K562 (cell line): ENCODE measurements at regions not wholly inside any gene's neighbourhood (a gene's known extent, or its start where the extent isn't known, plus 50 kb on each side); places are given as distances from the start of the nearest gene placed in this dataset.
A peak's percentile ranks its signal among the peaks of the same experiment; 100 is the strongest.

Experiments
- ATAC-seq: fragments of 200-7000 bp; cut with Tn5 transposase; 3 replicates; pipeline ENCODE4 v1.9.1; 2020; ENCODE audit warnings: moderate library complexity
- BruUV-seq: library from RNA; stranded (reverse); fragments of 400-500 nt; replicated peaks from 2 replicates; lab custom pipeline; 2021; lab: Mats Ljungman, UMichigan
- CTCF ChIA-PET: fragments of 300-600 bp; formaldehyde crosslinking; extraction: SDS; loops from one replicate; lab custom pipeline; 2021; ENCODE audit warnings: low intra/inter-chr PET ratio; lab: Yijun Ruan, JAX
- POLR2A ChIA-PET: fragments of 300-600, 350-650 bp; sonication (Branson Sonifier 250); formaldehyde crosslinking; extraction: SDS; loops from one replicate; lab custom pipeline; 2021; ENCODE audit warnings: antibody characterized with exemption, inconsistent platforms; lab: Yijun Ruan, JAX
- DNase-seq, 4 experiments: peaks; one replicate each; pipeline versions ENCODE4 v3.0.0 to v3.0.0-alpha.2; 2011 to 2018; ENCODE audit warnings: low spot score in 3 of 4, mixed read lengths in 3 of 4; ENCODE audit errors: extremely low read depth in 1 of 4
- FAIRE-seq: peaks from 2 replicates; lab custom pipeline; 2011; peaks lifted over from hg19 to GRCh38; lab: Jason Lieb, UNC
- H2AFZ ChIP-seq: 2 replicates; pipeline ENCODE4 v1.6.0; 2011; ENCODE audit warnings: low read depth, low read length, control low read depth, inconsistent platforms
- H3K27ac ChIP-seq: fragments of 200-600 bp; 3 replicates; pipeline ENCODE4 v1.8.0; 2011; ENCODE audit warnings: low read depth, mild to moderate bottlenecking, control low read depth, inconsistent platforms, low read length, moderate library complexity, mixed read lengths; ENCODE audit errors: extremely low read depth
- H3K27me3 ChIP-seq, 2 experiments: fragments of 300-600 bp in 1 of 2; 2 replicates in 1 of 2; 3 replicates in 1 of 2; pipeline versions ENCODE4 v1.6.0 to v1.8.0; 2011; ENCODE audit warnings: inconsistent platforms in 2 of 2, low read length in 2 of 2, mild to moderate bottlenecking in 1 of 2, mixed read lengths in 1 of 2, moderate library complexity in 1 of 2; ENCODE audit not compliant: control insufficient read depth in 2 of 2, insufficient read depth in 2 of 2
- H3K36me3 ChIP-seq: fragments of 300-600 bp; 3 replicates; pipeline ENCODE4 v1.8.0; 2011; ENCODE audit warnings: mild to moderate bottlenecking, low read length, inconsistent platforms; ENCODE audit not compliant: control insufficient read depth, insufficient read depth
- H3K4me1 ChIP-seq, 2 experiments: fragments of 200-600 bp in 1 of 2; replicated peaks in 1 of 2; 2 replicates in 1 of 2; 3 replicates in 1 of 2; pipeline versions ENCODE4 v1.5.1 to v1.8.0; 2011; ENCODE audit warnings: inconsistent platforms in 2 of 2, low read length in 2 of 2, mild to moderate bottlenecking in 1 of 2, mixed read lengths in 1 of 2, moderate library complexity in 1 of 2; ENCODE audit not compliant: control insufficient read depth in 2 of 2, insufficient read depth in 2 of 2
- H3K4me2 ChIP-seq: 2 replicates; pipeline ENCODE4 v1.6.1; 2011; ENCODE audit warnings: low read length, control low read depth, inconsistent platforms, mixed read lengths; ENCODE audit not compliant: insufficient read depth
- H3K4me3 ChIP-seq: fragments of 200-600 bp; sonication (generic), shearing (Covaris generic); 2 replicates; pipeline ENCODE4 v1.5.1; 2016; ENCODE audit warnings: control low read depth, inconsistent platforms
- H3K79me2 ChIP-seq: fragments of 200-600 bp; 3 replicates; pipeline ENCODE4 v1.8.0; 2011; ENCODE audit warnings: low read length, inconsistent platforms; ENCODE audit not compliant: control insufficient read depth, insufficient read depth
- H3K9ac ChIP-seq, 2 experiments: 2 replicates each; pipeline versions ENCODE4 v1.6.0 to v1.6.1; 2011; ENCODE audit warnings: low read depth in 2 of 2, low read length in 2 of 2, control low read depth in 1 of 2, inconsistent platforms in 1 of 2, mild to moderate bottlenecking in 1 of 2, mixed read lengths in 1 of 2; ENCODE audit not compliant: insufficient read depth in 1 of 2
- H3K9me1 ChIP-seq: one replicate; pipeline ENCODE4 v1.6.0; 2011; ENCODE audit warnings: inconsistent platforms, mild to moderate bottlenecking, low read length, moderate library complexity; ENCODE audit not compliant: control insufficient read depth, insufficient read depth
- H3K9me3 ChIP-seq: replicated peaks from 2 replicates; pipeline ENCODE4 v1.5.1; 2011; ENCODE audit warnings: low read depth, low read length, inconsistent platforms; ENCODE audit not compliant: control insufficient read depth, insufficient read depth
- H4K20me1 ChIP-seq: replicated peaks from 2 replicates; pipeline ENCODE4 v1.6.1; 2011; ENCODE audit warnings: low read length, inconsistent platforms, mixed read lengths; ENCODE audit not compliant: control insufficient read depth, insufficient read depth
- CBX8 ChIP-seq: fragments of 200-600 bp; sonication (generic); IDR thresholded peaks from 2 replicates; pipeline ENCODE4 v1.6.1; 2012; ENCODE audit warnings: borderline replicate concordance, mixed run types, low read depth, mild to moderate bottlenecking, moderate library complexity, mixed read lengths, low read length, control low read depth, inconsistent platforms; ENCODE audit not compliant: poor library complexity, severe bottlenecking; ENCODE audit errors: extremely low read depth
- GATA2 ChIP-seq: sonication (generic); formaldehyde crosslinking; IDR thresholded peaks from 2 replicates; pipeline ENCODE4 v1.4.0; 2020; ENCODE audit warnings: mild to moderate bottlenecking, missing genetic modification reagents
- RAD21 ChIP-seq, 2 experiments: fragments of 250-450 bp in 1 of 2; fragments of 450-650 bp in 1 of 2; sonication (Bioruptor Pico) in 1 of 2; formaldehyde crosslinking in 1 of 2; IDR thresholded peaks in 1 of 2; conservative IDR thresholded peaks in 1 of 2; 2 replicates each; pipeline versions ENCODE4 v1.4.0 to v1.8.0; 2020 to 2022; ENCODE audit warnings: mild to moderate bottlenecking in 2 of 2, moderate library complexity in 1 of 2
- RBM25 ChIP-seq: fragments of 200-400 bp; formaldehyde crosslinking; IDR thresholded peaks from 2 replicates; pipeline ENCODE4 v1.6.1; 2018; ENCODE audit warnings: low read length, low read depth, moderate library complexity; ENCODE audit not compliant: severe bottlenecking
- ZNF124 ChIP-seq: sonication (generic); formaldehyde crosslinking; IDR thresholded peaks from 2 replicates; pipeline ENCODE4 v1.8.1; 2022; ENCODE audit warnings: missing genetic modification reagents
- WGBS: fragments of 100-300 bp; shearing (Covaris generic); methylation state at CpG from one replicate; pipeline ENCODE4 v1.1.6; 2016; ENCODE audit warnings: low coverage, mixed read lengths; ENCODE audit not compliant: insufficient coverage; ENCODE audit errors: missing lambda C conversion rate; 5-methylcytosine and 5-hydroxymethylcytosine counted together
- in situ Hi-C: fragments of 300-500 bp; cut with MboI; formaldehyde crosslinking; loops from 4 replicates; pipeline ENCODE4 v1.15.0; 2018; ENCODE audit warnings: inconsistent platforms, mixed read lengths
- intact Hi-C: fragments of 100-400 bp; cut with micrococcal nuclease; formaldehyde crosslinking; loops from 2 replicates; pipeline ENCODE4 v1.14.2; 2022

- H4K20me1 ChIP-seq, result no peaks in the 10 kb centered on the region
- DNase-seq, result no peak
- peak overlapping the region; percentile 27; the same call in 1 of the 2 replicates for H2AFZ ChIP-seq
- H3K27me3 ChIP-seq, result no peaks in the 10 kb centered on the region
- peak; percentile 11 for TF ChIP-seq RBM25
- no peak for TF ChIP-seq CBX8
- no peak for FAIRE-seq
- ChIA-PET POLR2A (no interaction called here), CTCF (no interaction called here)
- peaks cover 0 to 6% of the 10 kb centered on the region in 2 experiments; a peak in 2 of 5 replicates for H3K4me1 ChIP-seq
- H3K4me2 ChIP-seq, result no peak overlapping the region
- intact Hi-C loops (no loop called here), in situ Hi-C loops (no loop called here)
- no peaks in the 10 kb centered on the region for H3K79me2 ChIP-seq
- H3K27ac ChIP-seq, result no peak overlapping the region
- 57% methylated on average over 5 of the region's 5 CpGs for WGBS
- no peaks in the 10 kb centered on the region for H3K36me3 ChIP-seq
- peaks cover 15% of the 10 kb centered on the region for H3K9me3 ChIP-seq
- no TSS peak for BruUV-seq
- no peaks in the 10 kb centered on the region for H3K9me1 ChIP-seq
- H3K9ac ChIP-seq, result no peak overlapping the region
- no peak for ATAC-seq
- H3K4me3 ChIP-seq, result no peak overlapping the region
Observed at GRCh38 chr21:35153671-35154070, 104.6 kb upstream of the RUNX1 start.

DNA sequence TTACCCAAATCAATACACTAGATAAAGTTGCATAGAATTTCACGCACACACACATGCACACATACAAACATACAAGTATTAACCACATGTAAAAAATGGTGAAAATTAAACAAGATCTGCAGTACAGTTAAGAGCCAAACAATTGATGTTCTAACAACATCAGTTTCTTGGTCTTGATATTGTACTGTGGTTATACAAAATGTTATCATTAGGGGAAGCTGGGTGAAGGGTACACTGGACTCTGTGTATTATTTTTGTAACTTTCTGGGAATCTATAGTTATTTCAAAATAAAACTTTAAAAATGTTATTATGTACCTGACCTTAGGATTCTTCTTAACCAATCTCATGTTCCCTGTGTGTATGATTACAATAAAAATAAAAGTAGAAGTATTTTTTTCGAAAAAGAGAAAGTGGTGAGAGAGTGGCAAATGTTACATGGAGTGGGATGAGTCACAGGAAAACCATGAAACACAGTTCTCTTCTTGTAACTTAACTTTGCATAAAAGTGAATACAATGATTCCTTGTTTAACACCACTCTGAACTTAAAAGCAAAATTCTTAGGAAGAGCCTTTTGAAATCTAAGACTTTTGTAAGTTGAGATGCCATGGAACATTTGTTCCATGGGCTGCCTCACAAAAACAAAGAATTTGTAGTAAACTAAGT is 101.6 kb upstream of the RUNX1 start:
- Histone ChIP-seq H3K27me3 (no peaks in the 10 kb centered on the region), H3K9ac (no peak overlapping the region), H3K4me3 (no peak overlapping the region), H3K36me3 (no peaks in the 10 kb centered on the region), H4K20me1 (no peaks in the 10 kb centered on the region), H3K79me2 (no peaks in the 10 kb centered on the region), H3K4me2 (no peak overlapping the region), H3K9me1 (no peaks in the 10 kb centered on the region), H3K9me3 (no peaks in the 10 kb centered on the region), H2AFZ (no peak overlapping the region), H3K27ac (no peak overlapping the region), H3K4me1 (peaks cover 0 to 7% of the 10 kb centered on the region in 2 experiments; a peak in 3 of 5 replicates)
- POLR2A ChIA-PET, result no interaction called here
- FAIRE-seq (no peak), DNase-seq (no peak), ATAC-seq (no peak)
- TF ChIP-seq GATA2 (no peak), ZNF124 (CRISPR knock-in tag) (no peak), RAD21 (CRISPR knock-in tag; conservative IDR thresholded peaks at IDR 0.05 in 1 of 2, IDR thresholded peaks at IDR 0.05 in 1 of 2) (0 out of 4 replicates have a peak, but pooled peaks of 1 of the 2 experiments have one; percentile 1)
- BruUV-seq, result no TSS peak
- intact Hi-C loops (no loop called here), in situ Hi-C loops (no loop called here)
- 40% methylated on average over 2 of the region's 2 CpGs for WGBS
- CTCF ChIA-PET, result no interaction called here
